ENCODE measurements at regions not wholly inside any gene's neighbourhood (a gene's known extent, or its start where the extent isn't known, plus 50 kb on each side); places are given as distances from the start of the nearest gene placed in this dataset.
A peak's percentile ranks its signal among the peaks of the same experiment; 100 is the strongest.

- H3K4me1 ChIP-seq (ENCODE audit: control insufficient read depth in 2 of 2, insufficient read depth in 2 of 2, low read length in 2 of 2): no peaks in the 10 kb centered on the region
- H3K36me3 ChIP-seq (ENCODE audit: control insufficient read depth in 2 of 2, insufficient read depth in 2 of 2, low read length in 1 of 2): no peaks in the 10 kb centered on the region
- DNase-seq (ENCODE audit: low read depth in 6 of 9, low spot score in 9 of 9): peak in 1 of 9 donors; percentile 2
- H3K4me3 ChIP-seq (ENCODE audit: low read length in 2 of 2): no peak overlapping the region
- no peak overlapping the region for H3K27ac ChIP-seq (ENCODE audit: low read depth in 1 of 2, low read length in 1 of 2)
- no peaks in the 10 kb centered on the region for H3K27me3 ChIP-seq (ENCODE audit: control insufficient read depth in 2 of 2, insufficient read depth in 1 of 2, low read length in 1 of 2)
- H3K9me3 ChIP-seq (ENCODE audit: control insufficient read depth in 2 of 2, insufficient read depth in 1 of 2, low read length in 1 of 2): no peaks in the 10 kb centered on the region
- 31% methylated on average over 1 of the region's 1 CpG for WGBS
These were observed 69.7 kb downstream of the GLYATL1 start for GRCh38 chr11:59008947-59009346.

- peak in 1 of 9 donors; percentile 25 for DNase-seq (ENCODE audit: low read depth in 6 of 9, low spot score in 9 of 9)
- H3K9me3 ChIP-seq (ENCODE audit: control insufficient read depth in 2 of 2, insufficient read depth in 1 of 2, low read length in 1 of 2): no peaks in the 10 kb centered on the region
These were observed 70.4 kb downstream of the GLYATL1 start for GRCh38 chr11:59009661-59010060.

GRCh38 chr11:59010708-59011107 lies 71.4 kb downstream of the GLYATL1 start:
- no peaks in the 10 kb centered on the region for H3K36me3 ChIP-seq (ENCODE audit: control insufficient read depth in 2 of 2, insufficient read depth in 2 of 2, low read length in 1 of 2)
- no peak overlapping the region for H3K4me3 ChIP-seq (ENCODE audit: low read length in 2 of 2)
- no peaks in the 10 kb centered on the region for H3K4me1 ChIP-seq (ENCODE audit: control insufficient read depth in 2 of 2, insufficient read depth in 2 of 2, low read length in 2 of 2)
- 86% methylated on average over 3 of the region's 3 CpGs for WGBS
- H3K9me3 ChIP-seq (ENCODE audit: control insufficient read depth in 2 of 2, insufficient read depth in 1 of 2, low read length in 1 of 2): no peaks in the 10 kb centered on the region
- no peak for DNase-seq (ENCODE audit: low read depth in 6 of 9, low spot score in 9 of 9)
- no peaks in the 10 kb centered on the region for H3K27me3 ChIP-seq (ENCODE audit: control insufficient read depth in 2 of 2, insufficient read depth in 1 of 2, low read length in 1 of 2)
- H3K27ac ChIP-seq (ENCODE audit: low read depth in 1 of 2, low read length in 1 of 2): no peak overlapping the region

More at GRCh38 chr11:59009661-59010060, 70.4 kb downstream of the GLYATL1 start:
- Histone ChIP-seq H3K27me3 (ENCODE audit: control insufficient read depth in 2 of 2, insufficient read depth in 1 of 2, low read length in 1 of 2) (no peaks in the 10 kb centered on the region), H3K36me3 (ENCODE audit: control insufficient read depth in 2 of 2, insufficient read depth in 2 of 2, low read length in 1 of 2) (no peaks in the 10 kb centered on the region), H3K4me1 (ENCODE audit: control insufficient read depth in 2 of 2, insufficient read depth in 2 of 2, low read length in 2 of 2) (no peaks in the 10 kb centered on the region), H3K27ac (ENCODE audit: low read depth in 1 of 2, low read length in 1 of 2) (no peak overlapping the region), H3K4me3 (ENCODE audit: low read length in 2 of 2) (no peak overlapping the region)
- 12% methylated on average over 2 of the region's 2 CpGs for WGBS

- no peaks in the 10 kb centered on the region for H3K4me1 ChIP-seq (ENCODE audit: control insufficient read depth in 2 of 2, insufficient read depth in 2 of 2, low read length in 2 of 2)
- no peaks in the 10 kb centered on the region for H3K27me3 ChIP-seq (ENCODE audit: control insufficient read depth in 2 of 2, insufficient read depth in 1 of 2, low read length in 1 of 2)
- DNase-seq (ENCODE audit: low read depth in 6 of 9, low spot score in 9 of 9): peak in 2 of 9 donors; percentile 10 to 27
- WGBS: 72% methylated on average over 3 of the region's 3 CpGs
- no peak overlapping the region for H3K4me3 ChIP-seq (ENCODE audit: low read length in 2 of 2)
- no peaks in the 10 kb centered on the region for H3K36me3 ChIP-seq (ENCODE audit: control insufficient read depth in 2 of 2, insufficient read depth in 2 of 2, low read length in 1 of 2)
- H3K27ac ChIP-seq (ENCODE audit: low read depth in 1 of 2, low read length in 1 of 2): no peak overlapping the region
- H3K9me3 ChIP-seq (ENCODE audit: control insufficient read depth in 2 of 2, insufficient read depth in 1 of 2, low read length in 1 of 2): no peaks in the 10 kb centered on the region
These were observed 72.5 kb downstream of the GLYATL1 start for GRCh38 chr11:59011655-59012397.

GRCh38 chr11:59012398-59013265 lies 73.3 kb downstream of the GLYATL1 start:
- Histone ChIP-seq H3K4me3 (ENCODE audit: low read length in 2 of 2) (no peak overlapping the region), H3K27me3 (ENCODE audit: control insufficient read depth in 2 of 2, insufficient read depth in 1 of 2, low read length in 1 of 2) (no peaks in the 10 kb centered on the region), H3K9me3 (ENCODE audit: control insufficient read depth in 2 of 2, insufficient read depth in 1 of 2, low read length in 1 of 2) (no peaks in the 10 kb centered on the region), H3K36me3 (ENCODE audit: control insufficient read depth in 2 of 2, insufficient read depth in 2 of 2, low read length in 1 of 2) (no peaks in the 10 kb centered on the region), H3K27ac (ENCODE audit: low read depth in 1 of 2, low read length in 1 of 2) (no peak overlapping the region), H3K4me1 (ENCODE audit: control insufficient read depth in 2 of 2, insufficient read depth in 2 of 2, low read length in 2 of 2) (no peaks in the 10 kb centered on the region)
- 93% methylated on average over 4 of the region's 4 CpGs for WGBS
- DNase-seq (ENCODE audit: low read depth in 6 of 9, low spot score in 9 of 9): no peak

- no peak for DNase-seq (ENCODE audit: low read depth in 6 of 9, low spot score in 9 of 9)
- 97% methylated on average over 4 of the region's 4 CpGs for WGBS
- Histone ChIP-seq H3K36me3 (ENCODE audit: control insufficient read depth in 2 of 2, insufficient read depth in 2 of 2, low read length in 1 of 2) (no peaks in the 10 kb centered on the region), H3K27me3 (ENCODE audit: control insufficient read depth in 2 of 2, insufficient read depth in 1 of 2, low read length in 1 of 2) (no peaks in the 10 kb centered on the region), H3K4me3 (ENCODE audit: low read length in 2 of 2) (no peak overlapping the region), H3K27ac (ENCODE audit: low read depth in 1 of 2, low read length in 1 of 2) (no peak overlapping the region), H3K4me1 (ENCODE audit: control insufficient read depth in 2 of 2, insufficient read depth in 2 of 2, low read length in 2 of 2) (no peaks in the 10 kb centered on the region), H3K9me3 (ENCODE audit: control insufficient read depth in 2 of 2, insufficient read depth in 1 of 2, low read length in 1 of 2) (no peaks in the 10 kb centered on the region)
These were observed 61.0 kb upstream of the GLYATL1B start for GRCh38 chr11:59025097-59025496.

GRCh38 chr11:59028105-59028504 lies 58.0 kb upstream of the GLYATL1B start:
- Histone ChIP-seq H3K36me3 (ENCODE audit: control insufficient read depth in 2 of 2, insufficient read depth in 2 of 2, low read length in 1 of 2) (no peaks in the 10 kb centered on the region), H3K9me3 (ENCODE audit: control insufficient read depth in 2 of 2, insufficient read depth in 1 of 2, low read length in 1 of 2) (no peaks in the 10 kb centered on the region), H3K27me3 (ENCODE audit: control insufficient read depth in 2 of 2, insufficient read depth in 1 of 2, low read length in 1 of 2) (no peaks in the 10 kb centered on the region), H3K27ac (ENCODE audit: low read depth in 1 of 2, low read length in 1 of 2) (no peak overlapping the region), H3K4me1 (ENCODE audit: control insufficient read depth in 2 of 2, insufficient read depth in 2 of 2, low read length in 2 of 2) (no peaks in the 10 kb centered on the region), H3K4me3 (ENCODE audit: low read length in 2 of 2) (no peak overlapping the region)
- 77% methylated on average over 5 of the region's 5 CpGs for WGBS
- DNase-seq (ENCODE audit: low read depth in 6 of 9, low spot score in 9 of 9): no peak

GRCh38 chr11:59029366-59029889 lies 56.7 kb upstream of the GLYATL1B start:
- WGBS: 97% methylated on average over 2 of the region's 2 CpGs
- H3K4me3 ChIP-seq (ENCODE audit: low read length in 2 of 2): no peak overlapping the region
- H3K4me1 ChIP-seq (ENCODE audit: control insufficient read depth in 2 of 2, insufficient read depth in 2 of 2, low read length in 2 of 2): no peaks in the 10 kb centered on the region
- no peaks in the 10 kb centered on the region for H3K36me3 ChIP-seq (ENCODE audit: control insufficient read depth in 2 of 2, insufficient read depth in 2 of 2, low read length in 1 of 2)
- H3K27ac ChIP-seq (ENCODE audit: low read depth in 1 of 2, low read length in 1 of 2): no peak overlapping the region
- no peaks in the 10 kb centered on the region for H3K9me3 ChIP-seq (ENCODE audit: control insufficient read depth in 2 of 2, insufficient read depth in 1 of 2, low read length in 1 of 2)
- H3K27me3 ChIP-seq (ENCODE audit: control insufficient read depth in 2 of 2, insufficient read depth in 1 of 2, low read length in 1 of 2): no peaks in the 10 kb centered on the region
- DNase-seq (ENCODE audit: low read depth in 6 of 9, low spot score in 9 of 9): no peak

GRCh38 chr11:59030037-59030436 lies 56.1 kb upstream of the GLYATL1B start:
- no peaks in the 10 kb centered on the region for H3K36me3 ChIP-seq (ENCODE audit: control insufficient read depth in 2 of 2, insufficient read depth in 2 of 2, low read length in 1 of 2)
- DNase-seq (ENCODE audit: low read depth in 6 of 9, low spot score in 9 of 9): no peak
- no peak overlapping the region for H3K27ac ChIP-seq (ENCODE audit: low read depth in 1 of 2, low read length in 1 of 2)
- no peaks in the 10 kb centered on the region for H3K4me1 ChIP-seq (ENCODE audit: control insufficient read depth in 2 of 2, insufficient read depth in 2 of 2, low read length in 2 of 2)
- H3K27me3 ChIP-seq (ENCODE audit: control insufficient read depth in 2 of 2, insufficient read depth in 1 of 2, low read length in 1 of 2): no peaks in the 10 kb centered on the region
- H3K9me3 ChIP-seq (ENCODE audit: control insufficient read depth in 2 of 2, insufficient read depth in 1 of 2, low read length in 1 of 2): no peaks in the 10 kb centered on the region
- WGBS: 93% methylated on average over 4 of the region's 4 CpGs
- H3K4me3 ChIP-seq (ENCODE audit: low read length in 2 of 2): no peak overlapping the region

Measured in thymus (tissue), 11 donors.